ENCODE measurements at regions not wholly inside any gene's neighbourhood (a gene's known extent, or its start where the extent isn't known, plus 50 kb on each side); places are given as distances from the start of the nearest gene placed in this dataset.

DNA sequence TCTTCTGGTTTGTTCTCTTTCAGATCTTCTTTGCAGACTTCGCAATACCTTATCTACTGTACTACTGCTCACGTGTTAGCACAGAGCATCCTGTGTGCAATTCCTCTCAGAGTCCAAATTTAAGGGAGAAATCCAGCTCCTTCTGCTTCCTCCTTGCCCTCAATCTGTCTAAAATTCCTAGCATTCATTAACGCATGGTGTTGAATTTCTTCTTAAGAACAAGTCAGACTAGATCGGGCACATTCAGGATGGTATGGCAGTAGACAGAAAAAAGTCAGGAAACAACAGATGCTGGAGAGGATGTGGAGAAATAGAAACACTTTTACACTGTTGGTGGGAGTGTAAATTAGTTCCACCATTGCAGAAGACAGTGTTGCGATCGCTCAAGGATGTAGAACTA, 206.1 kb upstream of the CDH7 start:
- DNase-seq = no peak

DNA sequence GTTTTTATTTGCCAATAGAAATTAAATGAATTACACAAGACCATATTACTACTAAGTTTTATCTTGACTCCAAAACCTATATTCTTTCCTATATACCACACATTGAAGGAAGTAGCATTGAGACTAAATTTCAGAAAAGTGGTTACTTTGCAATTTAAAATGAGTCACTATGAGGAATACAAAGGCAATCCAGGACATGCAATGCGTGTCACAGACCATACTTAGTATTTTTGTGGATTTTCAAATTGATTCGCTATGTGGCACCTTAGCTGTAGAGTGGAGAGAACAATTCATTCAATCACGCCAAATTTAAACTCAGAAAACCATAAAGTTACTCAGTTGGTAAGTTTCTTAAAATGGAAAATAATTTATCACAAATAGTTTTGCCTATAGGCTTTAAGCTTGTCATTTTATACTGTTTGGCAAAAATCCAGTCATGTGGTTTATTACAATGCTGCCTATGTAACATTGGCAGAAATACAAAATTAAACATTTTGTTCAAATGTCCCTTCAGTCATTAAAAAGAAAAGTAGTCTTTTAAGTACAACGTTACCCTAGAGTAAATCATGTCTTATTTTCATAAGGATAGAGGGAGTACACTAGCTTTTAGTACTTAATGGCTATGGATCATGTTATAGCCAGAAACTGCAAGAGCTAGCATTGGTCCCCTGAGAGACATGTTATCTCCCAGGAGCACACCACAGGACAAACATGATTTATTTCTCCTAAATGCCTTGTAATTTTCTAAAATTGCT, 222.8 kb upstream of the CDH7 start:
- no peak for DNase-seq

DNA sequence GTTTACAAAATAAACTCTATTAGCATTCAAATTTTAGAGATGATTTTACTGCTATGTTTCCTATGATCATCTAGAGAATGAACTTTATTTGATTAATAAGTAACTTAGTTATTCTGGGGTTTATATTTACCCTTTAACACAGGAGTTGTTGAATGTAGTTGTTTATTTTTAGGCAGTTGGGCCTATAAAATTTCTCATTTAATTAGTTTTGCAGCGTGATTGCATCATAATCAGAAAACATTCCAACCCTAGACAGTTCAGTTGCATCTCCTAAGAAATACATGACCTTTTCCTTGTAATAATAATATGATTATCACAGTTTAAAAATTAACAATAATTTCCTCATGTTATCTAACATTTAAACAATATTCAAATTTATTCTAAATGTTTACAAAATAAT, 224.7 kb upstream of the CDH7 start:
- DNase-seq = no peak

DNA sequence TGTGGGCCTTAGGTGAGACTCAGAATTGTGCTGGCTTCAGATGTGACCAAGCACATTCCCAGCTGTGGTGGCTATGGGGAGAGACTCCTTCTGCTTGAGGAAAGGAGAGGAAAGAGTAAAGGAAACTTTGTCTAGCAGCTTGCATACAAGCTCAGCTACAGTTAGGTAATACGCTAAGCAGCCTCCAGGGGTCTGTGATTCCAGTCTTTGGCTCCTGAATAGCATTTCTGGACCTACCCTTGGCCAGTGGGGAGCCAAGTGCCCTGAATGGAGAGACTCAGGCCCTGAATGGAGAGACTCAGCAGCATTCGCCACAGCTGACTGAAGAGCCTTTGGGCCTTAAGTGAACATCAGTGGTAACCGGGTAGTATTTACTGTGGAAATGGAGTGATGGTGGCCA, 227.4 kb upstream of the CDH7 start:
- no peak for DNase-seq

DNA sequence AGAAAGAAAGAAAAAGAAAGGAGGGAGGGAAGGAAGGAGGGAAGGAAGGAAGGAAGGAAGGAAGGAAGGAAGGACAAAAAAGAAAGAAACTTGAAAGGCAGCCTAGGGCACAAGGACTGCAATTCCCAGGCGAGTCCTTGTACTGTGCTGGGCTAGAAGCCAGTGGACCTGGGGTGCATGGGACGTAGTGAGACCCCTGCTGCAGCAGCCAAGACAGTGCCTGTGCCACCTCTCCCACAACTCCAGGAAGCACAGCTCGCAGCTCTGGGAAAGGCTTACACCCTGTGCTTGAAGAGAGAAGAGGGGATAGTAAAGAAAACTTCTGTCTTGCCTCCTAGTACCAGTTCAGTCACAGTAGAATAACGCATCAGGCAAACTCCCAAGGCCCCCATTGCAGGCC, 227.9 kb upstream of the CDH7 start:
- no peak for DNase-seq

DNA sequence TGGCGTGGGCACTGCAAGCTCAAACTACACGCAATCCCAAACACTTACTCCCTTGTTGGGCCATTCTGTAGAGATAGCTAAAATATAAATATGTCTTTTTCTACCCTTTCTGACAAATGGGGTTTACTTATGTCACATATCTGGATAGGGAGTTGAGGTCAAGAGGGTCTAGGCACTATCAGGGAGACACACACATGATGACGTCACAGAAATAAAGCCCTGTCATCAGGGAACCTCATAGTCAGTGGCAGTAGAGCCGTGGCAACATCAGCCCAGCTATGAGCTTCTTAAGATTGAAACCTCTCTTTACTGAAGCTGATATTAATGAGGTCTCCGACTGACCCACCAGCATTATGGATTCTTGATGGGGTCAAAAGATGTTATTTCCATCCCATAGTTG, 234.6 kb upstream of the CDH7 start:
- no peak for DNase-seq

DNA sequence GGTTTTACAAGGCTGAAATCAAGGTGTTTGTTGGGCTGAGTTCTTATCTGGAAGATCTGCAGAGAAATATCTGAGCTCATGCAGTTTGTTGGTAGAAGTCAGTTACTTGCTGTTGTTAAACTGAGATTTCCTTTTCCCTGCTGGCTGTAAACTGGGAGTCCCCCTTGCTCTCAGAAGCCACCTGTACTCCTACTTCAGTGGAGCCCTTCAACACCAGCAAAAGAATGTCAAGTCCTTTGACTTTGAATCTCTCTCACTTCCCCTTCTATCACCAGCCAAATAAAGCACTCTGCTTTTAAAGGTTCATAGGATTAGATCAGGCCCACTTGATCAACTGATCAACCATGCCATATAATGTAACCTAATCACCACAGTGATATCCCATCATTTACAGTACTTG, 252.2 kb upstream of the CDH7 start:
- no peak for DNase-seq

DNA sequence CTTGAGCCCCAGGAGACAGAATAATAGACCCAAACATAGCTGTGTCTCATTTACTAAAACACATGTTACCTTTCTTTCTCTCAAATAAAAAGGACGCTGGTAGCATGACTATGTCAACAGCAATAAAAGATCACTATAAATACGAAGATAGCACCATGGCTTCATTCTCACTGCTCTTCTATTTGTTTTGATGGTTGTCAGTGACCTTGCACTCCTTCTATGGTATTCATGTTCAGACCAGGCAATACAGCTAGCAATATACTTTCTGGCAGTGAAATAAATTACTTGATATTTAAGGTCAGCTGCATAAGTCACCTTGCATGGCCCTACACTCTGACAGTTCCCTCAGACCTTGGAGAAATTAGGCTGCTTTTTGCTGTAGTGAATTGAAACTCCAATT, 263.2 kb upstream of the CDH7 start:
- DNase-seq = peak in 1 of 2 experiments; percentile 23

DNA sequence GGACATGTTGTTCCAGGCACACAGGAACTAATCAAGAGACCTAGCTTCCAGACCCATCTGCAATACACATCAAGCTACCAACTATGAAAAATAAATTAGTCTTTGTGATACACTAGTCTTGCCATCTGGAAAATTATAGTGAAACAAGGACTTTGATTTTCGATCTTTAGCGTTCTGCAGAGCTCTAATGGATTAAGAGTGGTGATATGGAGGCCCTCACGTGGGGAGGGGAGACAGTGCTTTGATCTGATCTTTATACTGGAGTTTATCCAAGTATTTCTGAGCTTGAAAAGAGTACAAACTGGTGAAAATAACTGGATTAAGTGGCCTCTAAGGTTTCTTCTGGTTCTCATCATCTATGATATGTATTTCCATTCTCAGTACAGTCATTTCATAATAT, 273.4 kb upstream of the CDH7 start:
- DNase-seq = no peak

DNA sequence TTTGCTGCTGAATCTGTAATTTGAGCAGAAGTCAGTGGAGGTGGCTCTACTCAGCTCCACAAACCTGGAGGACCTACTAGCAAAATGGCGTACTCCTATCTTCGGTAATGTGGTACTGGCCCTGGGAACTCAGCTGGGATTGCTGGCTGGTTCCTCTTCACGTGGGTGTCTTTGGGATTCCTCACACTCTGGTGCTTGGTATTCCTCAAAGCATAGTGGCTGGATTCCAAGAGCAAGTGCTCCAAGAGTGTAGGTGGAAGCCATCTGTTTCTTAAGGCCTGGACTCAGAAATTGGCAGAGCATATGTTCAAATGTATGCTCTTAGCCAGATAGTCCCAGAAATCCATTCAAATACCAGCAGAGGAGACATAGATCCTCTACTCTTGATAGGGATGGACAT, 281.9 kb upstream of the CDH7 start:
- DNase-seq = no peak

DNA sequence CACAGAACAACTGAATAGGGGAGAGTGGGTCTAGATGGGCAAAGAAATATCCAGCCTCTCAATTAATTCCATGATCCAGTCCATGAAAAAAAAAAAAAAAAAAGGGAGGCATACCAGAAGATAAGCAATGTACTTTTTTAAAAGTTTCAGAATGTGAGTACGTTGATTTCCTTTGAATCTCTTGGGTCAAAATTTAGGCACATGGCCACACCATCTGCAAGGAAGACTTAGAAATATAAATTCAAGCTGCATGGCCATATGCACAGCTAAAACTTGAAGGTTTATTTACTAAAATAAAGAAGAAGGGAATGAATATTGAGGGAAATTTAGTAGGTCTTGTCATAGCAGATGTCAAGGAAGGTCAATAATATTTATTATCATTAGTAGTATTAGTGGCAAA, 286.5 kb upstream of the CDH7 start:
- no peak for DNase-seq

DNA sequence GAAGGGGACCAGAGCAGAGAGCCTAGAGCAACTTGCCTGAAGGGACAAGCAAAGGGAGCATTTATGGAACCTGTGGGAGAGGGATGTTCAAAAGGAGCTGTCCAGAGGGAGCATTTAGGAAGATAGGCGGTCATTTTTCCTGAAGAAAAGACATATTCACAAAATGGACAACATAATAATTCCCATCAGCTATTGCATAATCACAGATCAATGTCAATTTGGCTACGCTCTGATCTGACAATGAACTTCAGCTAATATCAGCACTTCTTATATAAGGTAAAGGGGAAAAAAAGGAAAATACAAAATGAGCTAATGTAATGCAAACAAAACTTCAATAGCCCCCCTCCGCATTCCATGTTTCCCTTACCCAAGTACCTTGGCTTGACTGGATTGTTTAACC, 291.1 kb upstream of the CDH7 start:
- no peak for DNase-seq

DNA sequence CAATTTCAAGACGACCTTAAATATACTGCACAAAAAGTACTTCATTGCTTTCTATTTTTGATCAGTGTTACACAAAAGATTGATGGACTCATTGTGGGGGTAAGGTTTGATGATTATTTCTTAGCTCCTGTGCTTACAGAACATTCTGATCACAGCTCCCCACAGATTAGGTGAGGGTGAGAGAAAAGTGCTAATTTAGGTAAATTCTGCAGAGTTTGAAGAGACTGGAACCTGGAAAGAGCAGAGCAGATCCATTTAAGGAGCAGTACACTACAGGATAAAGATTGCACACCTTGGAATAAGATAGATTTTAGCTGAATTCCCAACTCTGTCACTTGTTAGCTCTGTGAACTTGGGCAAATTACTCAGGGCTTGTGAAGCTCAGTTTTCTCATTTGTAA, 291.9 kb upstream of the CDH7 start:
- no peak for DNase-seq

DNA sequence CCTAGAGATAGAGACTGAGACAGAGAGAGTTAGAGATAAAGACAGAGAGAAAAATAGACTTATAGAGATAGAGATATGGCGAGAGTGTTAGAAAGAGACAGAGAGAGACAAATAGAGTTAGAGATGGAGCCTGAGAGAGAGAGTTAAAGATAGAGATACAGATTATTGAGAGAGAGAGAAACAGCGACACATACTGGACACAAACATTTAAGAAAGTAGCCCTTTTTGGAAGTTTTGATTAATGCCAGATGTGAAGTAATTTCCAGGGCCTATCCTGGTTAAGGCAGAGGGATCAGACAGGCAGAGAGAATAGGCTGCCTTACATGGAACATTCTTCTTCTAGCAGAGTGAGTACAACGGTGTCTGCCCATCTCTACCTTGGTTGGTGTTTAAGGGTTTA, 311.6 kb upstream of the CDH7 start:
- DNase-seq = peak in 1 of 2 experiments; percentile 3

DNA sequence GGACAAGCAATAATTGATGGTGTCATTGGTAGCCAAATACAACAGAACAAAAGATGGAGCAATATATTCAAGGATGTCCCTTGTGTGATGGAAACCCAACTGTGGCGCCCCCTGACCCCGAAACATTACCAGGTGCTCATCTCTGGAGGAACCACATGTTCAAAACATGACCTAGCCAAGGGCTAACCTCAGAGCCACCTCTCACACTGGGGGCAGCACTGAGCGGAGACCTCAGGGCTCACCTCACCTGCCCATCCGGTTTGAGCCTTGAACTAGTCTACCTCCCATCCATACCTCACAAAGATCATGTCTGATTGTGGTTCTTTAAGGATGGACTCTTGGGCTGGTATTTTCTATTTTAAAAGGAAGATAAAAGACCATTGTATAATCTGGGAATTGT, 314.4 kb upstream of the CDH7 start:
- DNase-seq = peak in 1 of 2 experiments; percentile 1

DNA sequence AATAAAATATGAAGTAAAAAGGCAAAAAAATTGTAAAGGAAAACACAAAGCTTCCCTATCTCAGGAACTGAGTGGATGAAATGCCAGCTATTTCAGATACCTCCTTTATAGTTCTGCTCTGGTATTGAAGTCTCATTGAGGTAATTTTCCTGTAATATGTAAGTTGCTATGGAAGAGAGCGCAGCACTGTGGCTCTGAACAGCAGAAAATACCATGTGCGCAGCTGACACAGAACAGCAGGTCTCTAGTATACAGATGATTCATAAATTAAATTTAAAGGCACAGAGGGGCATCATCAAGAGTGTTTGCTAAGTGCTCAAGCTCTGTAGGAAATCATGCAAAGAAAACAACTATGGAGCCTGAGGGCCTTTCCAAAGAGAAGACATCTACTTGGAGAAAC, 315.3 kb upstream of the CDH7 start:
- DNase-seq = no peak

DNA sequence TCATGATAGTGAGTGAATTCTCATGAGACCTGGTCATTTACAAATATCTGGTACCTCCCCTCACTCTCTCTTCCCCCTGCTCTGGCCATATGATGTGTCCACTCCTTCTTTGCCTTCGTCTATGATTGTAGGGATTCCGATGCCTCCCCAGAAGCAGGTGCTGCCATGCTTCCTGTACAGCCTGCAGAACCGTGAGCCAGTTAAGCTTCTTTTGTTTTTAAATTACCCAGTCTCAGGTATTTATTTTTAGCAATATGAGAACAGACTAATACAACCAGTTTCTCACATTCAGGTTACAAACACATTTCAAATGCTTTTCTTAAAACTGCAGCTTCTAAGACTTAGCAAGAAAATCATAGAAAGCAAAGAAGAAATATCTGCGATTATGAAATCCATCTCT, 321.2 kb upstream of the CDH7 start:
- no peak for DNase-seq

DNA sequence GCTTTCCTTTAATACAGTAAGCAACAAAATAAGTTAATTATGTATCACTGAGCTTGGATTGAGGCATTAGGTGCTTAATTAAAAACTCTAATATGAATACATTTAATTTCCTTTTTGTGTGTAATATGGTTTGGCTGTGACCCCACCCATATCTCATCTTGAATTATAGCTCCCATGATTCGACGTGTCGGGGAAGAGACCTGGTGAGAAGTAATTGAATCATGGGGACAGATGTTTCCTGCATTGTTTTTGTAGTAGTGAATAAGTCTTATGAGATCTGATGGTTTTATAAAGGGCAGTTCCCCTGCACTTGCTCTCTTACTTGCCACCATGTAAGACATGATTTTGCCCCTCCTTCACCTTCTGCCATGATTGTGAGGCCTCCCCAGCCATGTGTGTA, 325.4 kb upstream of the CDH7 start:
- no peak for DNase-seq

DNA sequence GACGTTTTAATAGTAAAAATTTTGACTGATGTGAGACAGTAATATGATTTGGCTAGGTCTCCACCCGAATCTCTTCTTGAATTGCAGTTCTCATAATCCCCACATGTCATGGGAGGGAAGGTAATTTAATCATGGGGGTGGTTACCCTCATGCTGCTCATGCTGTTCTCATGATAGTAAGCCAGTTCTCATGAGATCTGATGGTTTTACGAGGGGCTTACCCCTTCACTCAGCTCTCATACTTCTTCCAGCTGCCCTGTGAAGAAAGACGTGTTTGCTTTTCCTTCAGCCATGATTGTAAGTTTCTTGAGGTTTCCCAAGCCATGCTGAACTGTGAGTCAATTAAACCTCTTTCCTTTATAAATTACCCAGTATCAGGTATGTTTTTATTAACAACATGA, 327.0 kb upstream of the CDH7 start:
- DNase-seq = no peak

DNA sequence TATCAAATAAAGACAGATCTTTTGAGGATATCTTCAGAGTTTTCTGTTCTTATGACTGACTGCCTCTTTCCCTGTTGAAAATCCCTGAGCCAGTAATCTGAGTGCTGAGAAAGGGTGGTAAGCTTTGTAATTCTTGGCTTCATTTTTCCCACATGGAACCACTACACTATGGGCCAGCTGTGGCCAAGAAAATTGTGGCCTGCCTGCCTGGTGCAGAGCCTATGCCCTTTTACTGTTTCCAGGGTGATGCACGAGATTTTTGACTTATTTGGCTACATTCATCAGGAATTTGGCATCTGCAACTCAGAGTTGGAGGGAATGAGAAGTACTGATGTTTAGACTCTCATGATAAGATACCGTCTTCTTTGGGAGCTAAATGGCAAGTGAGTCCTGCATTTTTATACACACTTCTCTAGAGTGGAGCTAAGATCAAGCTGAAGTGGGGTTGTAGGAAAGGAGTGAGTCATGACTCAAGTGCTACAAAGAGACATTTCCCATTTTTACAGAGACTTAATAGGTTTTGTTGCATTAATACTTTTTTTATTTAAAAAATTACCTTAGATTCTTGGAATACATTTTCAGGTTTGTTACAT, 328.2 kb upstream of the CDH7 start:
- no peak for DNase-seq

DNA sequence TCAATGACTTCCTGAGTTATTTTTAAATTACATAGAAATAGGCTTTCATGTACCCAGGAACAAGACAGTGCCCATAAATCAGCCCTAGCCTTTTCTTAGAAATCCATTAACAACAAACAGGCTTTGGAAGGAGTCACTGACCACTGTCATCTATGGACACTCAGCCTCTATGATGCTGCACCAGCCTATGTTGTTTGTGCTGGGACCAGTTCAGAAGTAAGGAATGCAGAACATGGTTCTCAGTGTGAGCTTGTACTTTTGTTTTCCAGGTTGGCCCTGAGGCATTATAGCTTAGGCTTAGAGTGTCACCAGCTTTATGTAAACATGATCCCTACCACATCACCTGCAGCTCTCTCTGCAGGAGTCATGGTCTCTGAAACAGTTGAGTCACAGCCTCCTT, 335.7 kb upstream of the CDH7 start:
- no peak for DNase-seq

DNA sequence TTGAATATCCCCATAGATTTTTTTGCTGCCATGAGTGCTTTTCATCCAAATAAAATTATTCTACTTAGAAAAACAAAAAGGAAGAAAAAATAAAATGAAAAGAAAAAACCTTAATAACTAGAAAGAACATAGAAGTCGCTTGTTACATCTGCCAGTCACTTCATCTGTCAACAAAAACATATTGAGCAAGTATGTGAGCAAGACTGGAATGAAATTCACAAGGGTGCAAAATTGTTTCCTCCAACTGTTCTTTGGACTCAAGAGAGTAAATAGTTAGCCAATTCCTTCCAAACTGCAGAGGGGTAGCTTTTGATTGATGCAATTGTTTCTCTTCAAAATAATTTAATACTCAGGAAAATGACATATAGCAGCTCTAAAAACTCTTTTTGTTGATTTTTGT, 336.3 kb upstream of the CDH7 start:
- DNase-seq = no peak

DNA sequence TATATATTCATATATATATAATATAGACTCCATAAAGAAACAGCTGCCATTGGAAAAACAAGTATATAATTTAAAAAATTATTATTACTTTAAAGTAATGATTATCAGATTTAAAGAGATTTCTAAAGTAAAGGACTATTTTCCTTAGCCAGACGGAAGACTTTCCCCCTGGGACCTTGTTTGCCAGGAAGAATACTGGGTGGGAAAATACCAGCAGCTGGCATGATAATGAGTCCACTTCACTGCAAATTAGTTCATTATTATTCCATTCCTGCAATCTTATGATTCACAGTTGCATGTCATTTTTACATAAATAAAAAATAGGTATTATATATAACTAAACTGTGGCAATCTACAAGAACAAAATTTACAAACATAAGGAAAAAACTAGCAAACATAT, 339.8 kb upstream of the CDH7 start:
- no peak for DNase-seq

DNA sequence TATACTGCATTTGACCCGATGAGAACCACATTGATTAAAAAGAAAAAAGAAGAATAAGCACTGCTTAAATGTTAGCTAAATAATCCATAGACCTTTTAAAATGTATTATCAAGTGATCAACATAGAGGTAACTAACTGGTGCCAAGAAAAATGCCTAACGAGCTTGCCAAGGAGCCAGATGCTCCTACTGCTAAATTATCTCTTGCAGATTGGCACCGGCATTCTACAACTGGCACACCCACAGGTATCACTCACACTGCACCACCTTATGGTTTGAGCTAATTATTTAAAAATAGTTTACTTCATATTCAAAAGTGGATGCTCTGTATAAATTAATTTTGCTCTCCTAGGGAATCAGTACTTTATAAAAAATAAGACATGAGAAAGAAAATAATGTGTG, 341.6 kb upstream of the CDH7 start:
- DNase-seq = no peak

DNA sequence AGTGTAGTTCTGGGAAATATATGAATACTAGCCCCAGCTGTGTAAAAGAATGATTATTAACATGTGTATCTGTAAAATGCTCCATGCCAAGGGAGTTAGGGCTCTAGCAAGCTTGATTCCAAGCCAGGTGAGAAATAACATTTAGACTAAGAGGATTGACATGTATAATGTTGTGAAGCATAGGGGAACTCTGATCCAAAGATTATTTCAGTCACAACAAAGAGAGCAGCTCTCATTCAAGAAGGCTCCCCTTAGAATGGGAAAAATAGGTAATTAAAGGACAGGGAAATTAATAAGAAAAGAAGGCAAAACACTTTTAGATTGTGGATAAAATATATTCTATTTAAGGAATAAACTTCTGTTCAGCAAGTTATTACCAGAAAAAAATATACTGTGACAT, 347.3 kb upstream of the CDH7 start:
- DNase-seq = no peak
